C4-2B (cell line): ENCODE measurements at regions not wholly inside any gene's neighbourhood (a gene's known extent, or its start where the extent isn't known, plus 50 kb on each side); places are given as distances from the start of the nearest gene placed in this dataset.

Experiments used
- ZFX ChIP-seq: fragments of 450-650 bp; IDR thresholded peaks from 2 replicates; pipeline ENCODE4 v1.6.1; 2017
- TF ChIP-seq, protein P1 (sequence below): fragments of 450-650 bp; conservative IDR thresholded peaks from 2 replicates; pipeline ENCODE4 v1.5.1; 2017; ENCODE audit warnings: mild to moderate bottlenecking

DNA sequence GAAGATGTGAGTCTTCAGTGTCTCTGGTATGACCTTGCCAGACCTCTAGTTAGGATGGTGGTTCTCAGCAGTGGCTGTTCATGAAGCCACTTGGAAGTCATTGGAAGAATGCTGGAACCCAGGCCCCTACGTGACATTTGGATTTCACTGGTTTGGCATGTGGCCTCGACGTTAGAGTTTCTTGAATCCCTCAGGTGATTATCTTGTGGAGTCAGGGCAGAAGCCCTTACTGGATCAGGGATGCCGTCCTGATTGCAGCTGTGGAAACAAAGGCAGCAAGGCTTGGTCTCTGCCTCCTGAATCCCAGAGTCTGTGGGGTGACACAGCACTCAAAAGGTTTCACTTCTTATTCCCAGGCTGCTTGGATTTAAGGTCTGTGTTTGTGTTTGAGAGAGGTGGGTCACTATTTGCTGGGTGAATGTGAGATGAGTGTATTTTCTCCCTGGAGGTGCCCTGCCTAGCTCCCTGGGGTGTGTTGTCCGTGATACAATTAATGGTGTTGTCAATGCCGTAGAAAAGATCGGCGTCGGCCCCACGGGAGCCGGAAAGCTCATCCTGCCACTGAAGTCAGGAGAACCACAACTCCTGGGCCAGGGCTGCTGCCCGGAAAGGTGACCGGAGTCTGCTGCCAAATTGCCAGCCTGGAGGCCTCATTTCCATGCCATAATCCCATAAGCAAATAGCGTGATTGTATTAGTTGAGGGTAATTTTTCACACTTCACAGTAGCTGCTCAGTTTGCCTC is 939.0 kb downstream of the BRD1 start:
- TF ChIP-seq, protein P1, sequence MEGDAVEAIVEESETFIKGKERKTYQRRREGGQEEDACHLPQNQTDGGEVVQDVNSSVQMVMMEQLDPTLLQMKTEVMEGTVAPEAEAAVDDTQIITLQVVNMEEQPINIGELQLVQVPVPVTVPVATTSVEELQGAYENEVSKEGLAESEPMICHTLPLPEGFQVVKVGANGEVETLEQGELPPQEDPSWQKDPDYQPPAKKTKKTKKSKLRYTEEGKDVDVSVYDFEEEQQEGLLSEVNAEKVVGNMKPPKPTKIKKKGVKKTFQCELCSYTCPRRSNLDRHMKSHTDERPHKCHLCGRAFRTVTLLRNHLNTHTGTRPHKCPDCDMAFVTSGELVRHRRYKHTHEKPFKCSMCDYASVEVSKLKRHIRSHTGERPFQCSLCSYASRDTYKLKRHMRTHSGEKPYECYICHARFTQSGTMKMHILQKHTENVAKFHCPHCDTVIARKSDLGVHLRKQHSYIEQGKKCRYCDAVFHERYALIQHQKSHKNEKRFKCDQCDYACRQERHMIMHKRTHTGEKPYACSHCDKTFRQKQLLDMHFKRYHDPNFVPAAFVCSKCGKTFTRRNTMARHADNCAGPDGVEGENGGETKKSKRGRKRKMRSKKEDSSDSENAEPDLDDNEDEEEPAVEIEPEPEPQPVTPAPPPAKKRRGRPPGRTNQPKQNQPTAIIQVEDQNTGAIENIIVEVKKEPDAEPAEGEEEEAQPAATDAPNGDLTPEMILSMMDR: no peak
- TF ChIP-seq ZFX: no peak
